NCI-H2171 (cell line): ENCODE measurements at regions not wholly inside any gene's neighbourhood (a gene's known extent, or its start where the extent isn't known, plus 50 kb on each side); places are given as distances from the start of the nearest gene placed in this dataset.
"Not testable (repeated sequence)": the region's sequence is repeated elsewhere in the genome, so short reads cannot be mapped to it uniquely, and the experiment has no call there.

ENCODE experiments used
- DNase-seq: peaks from one replicate; lab custom pipeline; 2025; lab: John Stamatoyannopoulos, UW

DNA sequence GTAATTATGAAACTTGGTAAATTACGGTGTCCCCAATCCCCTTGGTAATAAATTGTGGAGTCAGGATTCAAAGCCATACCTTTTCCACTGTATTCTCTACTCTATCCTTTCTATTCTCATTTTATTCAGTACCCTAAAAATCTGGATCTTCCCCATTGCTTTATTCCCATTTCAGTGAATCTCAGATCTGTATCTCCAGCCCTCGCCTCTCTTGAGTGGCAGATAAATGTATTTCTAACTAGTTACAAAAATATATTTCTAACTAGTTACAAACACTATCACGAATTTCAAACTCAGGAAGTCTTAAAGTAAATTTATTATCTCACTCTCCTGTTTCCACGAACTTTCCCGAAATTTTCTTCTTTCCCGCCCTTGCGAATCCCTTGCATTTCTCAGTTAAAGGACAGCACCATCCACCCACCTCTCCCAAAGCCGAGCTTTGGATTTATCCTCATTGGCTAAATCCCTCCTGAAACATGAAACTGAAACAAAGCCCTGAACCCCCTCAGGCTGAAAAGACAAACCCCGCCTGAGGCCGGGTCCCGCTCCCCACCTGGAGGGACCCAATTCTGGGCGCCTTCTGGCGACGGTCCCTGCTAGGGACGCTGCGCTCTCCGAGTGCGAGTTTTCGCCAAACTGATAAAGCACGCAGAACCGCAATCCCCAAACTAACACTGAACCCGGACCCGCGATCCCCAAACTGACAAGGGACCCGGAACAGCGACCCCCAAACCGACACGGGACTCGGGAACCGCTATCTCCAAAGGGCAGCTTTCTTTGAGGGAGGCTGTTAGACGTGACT is 164.3 kb upstream of the PABPC3 start:
- DNase-seq: no peak

GRCh38 chr13:24933106-24934023 is 162.6 kb upstream of the PABPC3 start:
- not testable (repeated sequence) for DNase-seq

- not testable (repeated sequence) for DNase-seq
These were observed 161.9 kb upstream of the PABPC3 start for GRCh38 chr13:24934024-24934385.

DNA sequence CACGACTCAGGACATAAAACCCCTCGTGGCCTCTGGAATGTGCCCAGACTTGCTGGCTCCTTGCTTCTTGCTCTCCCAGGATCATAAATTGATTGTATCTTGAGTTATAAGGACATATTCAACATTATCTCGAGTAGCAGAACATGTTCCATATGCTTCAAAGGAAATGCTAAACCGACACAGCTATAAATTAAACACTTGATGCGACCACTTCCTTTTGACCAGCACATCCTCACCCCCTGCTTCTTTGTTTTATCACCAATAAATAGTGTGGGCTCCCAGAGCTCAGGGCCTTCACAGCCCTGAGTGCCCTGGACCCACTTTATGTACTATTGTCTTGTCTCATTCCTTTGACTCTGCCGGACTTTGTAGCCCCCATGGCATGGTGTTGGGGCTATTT is 157.0 kb upstream of the PABPC3 start:
- DNase-seq: no peak

DNA sequence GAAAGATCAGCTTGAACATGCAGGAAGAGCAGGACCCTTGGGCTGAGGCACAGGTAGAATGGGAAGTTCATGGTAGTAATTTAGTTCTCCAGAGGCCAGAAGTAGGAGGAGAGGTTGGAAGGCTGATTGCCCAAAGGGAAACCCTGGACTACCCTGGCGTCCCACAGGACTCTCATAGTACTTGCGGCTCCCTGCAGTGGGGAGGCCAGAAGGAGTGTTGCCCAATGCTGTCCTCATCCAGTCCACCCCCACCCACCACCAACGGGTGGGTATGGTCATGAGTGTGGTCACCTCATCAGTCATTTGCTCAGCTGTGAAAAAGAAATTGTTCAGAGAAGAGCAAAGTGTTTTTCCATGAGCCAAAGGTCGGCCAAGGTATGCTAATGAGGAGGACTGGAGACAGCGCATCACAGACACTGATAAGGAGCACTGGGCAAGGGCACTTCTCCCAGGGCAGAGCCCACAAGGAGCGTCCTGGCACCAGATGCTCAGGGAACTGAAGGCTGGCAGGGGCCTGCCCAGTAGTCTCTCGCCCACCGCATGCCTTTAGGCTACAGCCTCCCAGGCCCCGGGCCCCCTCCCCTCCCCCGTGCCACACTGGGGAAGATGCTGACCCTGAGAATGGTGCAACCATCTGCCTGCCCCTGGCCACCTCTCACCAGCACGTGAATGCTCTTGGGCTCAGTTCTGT is 154.8 kb upstream of the PABPC3 start:
- not testable (repeated sequence) for DNase-seq

DNA sequence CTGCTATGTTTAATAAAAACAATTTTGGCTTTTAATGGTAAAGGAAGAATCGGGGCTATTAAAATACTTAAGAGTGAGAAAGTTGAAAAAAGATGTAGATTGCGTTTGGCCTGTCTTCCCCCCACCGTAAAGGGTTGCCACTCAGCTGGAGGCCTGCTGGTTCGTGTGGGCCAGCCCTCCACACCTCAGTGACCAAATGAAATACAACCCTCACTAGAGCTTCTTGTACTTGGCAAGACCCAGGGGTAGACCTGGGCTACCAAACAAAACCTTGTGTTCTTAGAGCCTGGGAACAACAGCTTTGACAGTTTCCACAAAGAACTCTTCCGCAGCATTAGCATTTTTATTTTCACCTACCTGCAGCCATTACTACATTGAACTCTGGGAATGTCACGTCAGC is 152.8 kb upstream of the PABPC3 start:
- no peak for DNase-seq

- DNase-seq: not testable (repeated sequence)
These were observed 151.9 kb upstream of the PABPC3 start for GRCh38 chr13:24944073-24944472.

DNA sequence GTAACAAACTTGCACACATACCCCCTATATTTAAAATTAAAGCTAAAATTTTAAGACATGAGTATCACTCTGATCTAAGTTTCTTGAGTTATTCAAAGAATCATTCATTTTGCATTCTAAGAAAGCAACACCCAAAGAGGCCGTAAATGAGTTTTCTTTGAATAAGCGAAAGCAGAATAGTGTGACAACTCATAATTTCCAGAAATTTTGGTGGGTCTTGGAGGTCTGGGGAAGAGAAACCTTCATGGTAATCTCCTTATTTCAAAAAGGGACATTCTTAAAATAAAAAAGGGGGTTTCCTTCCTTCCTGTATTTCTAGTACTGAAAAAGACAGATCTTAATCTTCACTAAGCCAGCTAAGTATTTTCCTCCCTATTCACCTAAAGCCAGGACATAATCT is 147.0 kb upstream of the PABPC3 start:
- not testable (repeated sequence) for DNase-seq

GRCh38 chr13:24950611-24951010 is 145.3 kb upstream of the PABPC3 start:
- DNase-seq: not testable (repeated sequence)

DNA sequence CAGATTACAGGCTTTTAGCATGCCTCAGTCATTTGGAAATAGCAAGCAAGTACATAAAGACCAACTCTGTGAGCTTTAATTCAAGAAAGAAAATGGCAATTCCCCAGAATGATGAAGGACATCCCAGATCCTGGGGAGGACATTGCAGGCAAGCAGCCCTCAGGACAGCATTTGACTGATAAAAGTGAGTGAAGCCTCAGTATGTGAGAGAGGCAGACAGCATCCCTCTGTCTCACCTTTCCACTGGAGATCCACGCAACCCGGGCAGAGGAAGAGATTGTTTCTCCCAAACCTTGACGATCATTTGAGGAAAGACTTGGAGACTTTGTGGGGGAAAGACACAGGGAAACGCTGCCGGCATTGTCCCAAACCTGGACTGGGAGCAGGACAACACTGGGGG is 128.0 kb upstream of the PABPC3 start:
- not testable (repeated sequence) for DNase-seq

DNA sequence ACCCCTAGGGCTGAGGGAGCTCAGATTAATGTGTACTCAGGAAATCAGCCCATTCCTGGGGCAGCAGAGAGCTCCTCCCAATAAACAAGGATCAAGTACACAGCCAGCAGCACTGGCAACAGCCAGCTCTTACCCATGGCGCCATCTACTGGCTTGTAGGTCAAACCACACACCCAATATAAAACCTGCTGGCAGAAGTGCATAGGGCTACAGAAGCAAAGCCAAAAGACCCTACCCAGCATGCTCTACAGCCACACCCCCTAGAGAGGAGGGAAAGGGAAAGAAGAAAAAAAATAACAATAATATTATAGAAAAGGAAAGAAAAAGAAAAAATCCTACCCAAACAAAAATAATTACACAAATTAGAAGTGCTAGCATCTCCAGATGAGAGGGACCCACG is 127.5 kb upstream of the PABPC3 start:
- DNase-seq: not testable (repeated sequence)

DNA sequence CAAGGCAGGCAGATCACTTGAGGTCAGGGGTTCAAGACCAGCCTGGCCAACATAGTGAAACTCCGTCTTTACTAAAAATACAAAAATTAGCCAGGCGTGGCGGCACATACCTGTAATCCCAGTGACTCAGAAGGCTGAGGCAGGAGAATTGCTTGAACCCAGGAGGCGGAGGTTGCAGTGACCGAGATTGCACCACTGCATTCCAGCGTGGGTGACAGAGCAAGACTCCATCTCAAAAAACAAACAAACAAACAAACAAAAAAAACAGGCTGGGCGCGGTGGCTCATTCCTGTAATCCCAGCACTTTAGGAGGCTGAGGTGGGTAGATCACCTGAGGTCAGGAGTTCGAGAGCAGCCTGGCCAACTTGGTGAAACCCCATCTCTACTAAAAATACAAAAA is 122.8 kb upstream of the PABPC3 start:
- DNase-seq: not testable (repeated sequence)

- not testable (repeated sequence) for DNase-seq
These were observed 114.6 kb upstream of the PABPC3 start for GRCh38 chr13:24981181-24981803.

GRCh38 chr13:24982333-24982999 is 113.5 kb upstream of the PABPC3 start:
- peak; percentile 32 for DNase-seq

GRCh38 chr13:24983094-24983493 is 112.8 kb upstream of the PABPC3 start:
- no peak for DNase-seq

DNA sequence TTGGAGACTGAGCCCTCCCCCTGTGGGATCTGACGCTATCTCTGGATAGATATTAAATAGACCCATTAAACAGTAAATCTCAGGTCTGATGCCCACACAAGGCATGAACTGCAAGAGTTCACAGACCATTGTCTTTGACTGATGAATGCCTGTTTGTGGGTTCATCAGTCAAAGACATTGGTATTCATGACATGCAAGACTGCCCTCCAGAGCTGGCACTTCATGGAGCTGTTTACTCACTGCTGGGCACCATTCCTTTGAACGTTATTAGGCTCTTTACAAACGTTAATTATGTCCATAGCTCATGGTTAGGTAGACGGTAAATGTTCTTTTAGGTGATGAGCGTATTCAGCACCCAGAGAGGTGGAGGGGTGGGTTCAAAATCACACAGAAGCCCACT is 111.8 kb upstream of the PABPC3 start:
- DNase-seq: no peak

DNA sequence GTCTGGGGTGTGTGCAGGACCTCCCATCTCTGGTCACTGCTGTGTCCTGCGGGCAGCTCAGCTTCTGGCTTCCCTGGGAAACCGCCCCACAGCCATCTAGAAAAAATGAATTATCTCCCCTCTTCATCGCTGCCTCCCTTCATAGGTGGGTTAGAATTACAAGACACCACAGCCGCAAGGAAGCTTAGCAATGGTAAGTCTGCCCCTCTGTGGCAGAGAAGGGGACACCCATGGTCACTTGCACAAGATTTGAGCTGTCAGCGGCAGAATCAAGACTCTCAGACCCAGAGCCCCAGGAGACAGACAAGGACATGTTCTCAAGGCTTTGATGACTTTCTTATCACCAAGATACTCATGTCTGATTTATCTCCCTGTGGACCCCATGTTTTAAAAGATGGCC is 110.8 kb upstream of the PABPC3 start:
- no peak for DNase-seq

GRCh38 chr13:24985896-24986295 is 110.0 kb upstream of the PABPC3 start:
- no peak for DNase-seq

GRCh38 chr13:24986826-24987225 is 109.1 kb upstream of the PABPC3 start:
- no peak for DNase-seq

DNA sequence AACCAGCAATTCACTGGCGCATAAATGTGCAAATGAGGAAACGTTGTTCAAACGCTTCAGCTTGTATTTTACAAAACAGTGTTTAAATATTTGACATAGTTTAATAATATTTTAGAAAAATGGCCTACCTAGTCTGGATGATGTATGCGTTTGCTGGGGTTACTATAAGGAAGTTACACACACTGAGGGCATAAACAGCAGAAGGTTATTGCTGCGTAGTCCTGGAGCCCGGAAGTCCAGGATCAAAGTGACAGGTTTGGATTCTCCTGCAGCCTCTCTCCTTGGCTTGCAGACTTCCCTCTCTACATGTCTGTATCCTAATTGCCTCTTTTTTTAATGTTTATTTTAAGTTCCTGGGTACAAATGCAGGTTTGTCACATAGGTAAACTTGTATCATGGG is 106.0 kb upstream of the PABPC3 start:
- not testable (repeated sequence) for DNase-seq

GRCh38 chr13:24992946-24993345 is 103.0 kb upstream of the PABPC3 start:
- DNase-seq: not testable (repeated sequence)
